ENCODE measurements at regions not wholly inside any gene's neighbourhood (a gene's known extent, or its start where the extent isn't known, plus 50 kb on each side); places are given as distances from the start of the nearest gene placed in this dataset.

DNA sequence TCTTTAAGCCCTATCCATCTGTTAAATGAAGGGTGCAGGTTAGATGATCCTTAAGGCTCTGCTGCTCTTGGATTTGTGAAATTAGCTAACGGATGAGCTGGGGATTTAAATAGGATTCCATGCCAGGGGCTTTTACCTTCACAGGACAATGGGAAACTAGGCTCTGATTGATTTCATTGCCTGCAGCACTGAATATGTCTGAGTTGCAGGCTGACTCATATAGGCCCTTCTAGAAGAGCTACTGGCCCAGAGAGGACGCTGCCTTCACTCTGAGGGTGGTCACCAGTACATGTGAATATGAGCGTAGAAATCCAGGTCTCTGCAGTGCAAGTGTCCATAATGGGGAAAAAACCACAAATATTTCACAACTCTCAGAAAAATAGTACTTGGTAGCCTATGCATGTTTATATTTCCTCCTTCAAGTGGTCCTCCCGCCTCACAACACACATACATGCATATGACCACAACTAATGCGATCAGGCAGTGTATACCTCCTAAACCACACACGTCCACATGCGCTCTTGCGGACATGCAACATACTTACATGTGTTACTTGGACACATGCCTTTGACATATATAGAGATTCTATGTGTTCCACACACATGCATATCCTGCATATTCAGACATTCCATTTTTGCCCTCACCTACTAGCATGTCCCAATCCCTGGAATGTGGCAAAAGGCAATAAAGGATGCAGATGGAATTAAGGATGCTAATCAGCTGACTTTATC lies 233.8 kb upstream of the JUN start:
- H3K27ac Mint-ChIP-seq: peak overlapping the region; percentile 54
- TF ChIP-seq, protein P1, sequence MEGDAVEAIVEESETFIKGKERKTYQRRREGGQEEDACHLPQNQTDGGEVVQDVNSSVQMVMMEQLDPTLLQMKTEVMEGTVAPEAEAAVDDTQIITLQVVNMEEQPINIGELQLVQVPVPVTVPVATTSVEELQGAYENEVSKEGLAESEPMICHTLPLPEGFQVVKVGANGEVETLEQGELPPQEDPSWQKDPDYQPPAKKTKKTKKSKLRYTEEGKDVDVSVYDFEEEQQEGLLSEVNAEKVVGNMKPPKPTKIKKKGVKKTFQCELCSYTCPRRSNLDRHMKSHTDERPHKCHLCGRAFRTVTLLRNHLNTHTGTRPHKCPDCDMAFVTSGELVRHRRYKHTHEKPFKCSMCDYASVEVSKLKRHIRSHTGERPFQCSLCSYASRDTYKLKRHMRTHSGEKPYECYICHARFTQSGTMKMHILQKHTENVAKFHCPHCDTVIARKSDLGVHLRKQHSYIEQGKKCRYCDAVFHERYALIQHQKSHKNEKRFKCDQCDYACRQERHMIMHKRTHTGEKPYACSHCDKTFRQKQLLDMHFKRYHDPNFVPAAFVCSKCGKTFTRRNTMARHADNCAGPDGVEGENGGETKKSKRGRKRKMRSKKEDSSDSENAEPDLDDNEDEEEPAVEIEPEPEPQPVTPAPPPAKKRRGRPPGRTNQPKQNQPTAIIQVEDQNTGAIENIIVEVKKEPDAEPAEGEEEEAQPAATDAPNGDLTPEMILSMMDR (IDR thresholded peaks at IDR 0.05): no peak
- DNase-seq: no peak

GRCh38 chr1:59018446-59018845 lies 234.6 kb upstream of the JUN start:
- TF ChIP-seq, protein P1 (IDR thresholded peaks at IDR 0.05): no peak
- Mint-ChIP-seq H3K27ac (no peak overlapping the region), H3K36me3 (ENCODE audit: low read depth) (peaks cover 10% of the 10 kb centered on the region), H3K4me3 (no peak overlapping the region), H3K4me1 (ENCODE audit: low read depth) (peaks cover 82% of the 10 kb centered on the region), H3K27me3 (ENCODE audit: insufficient read depth) (no peaks in the 10 kb centered on the region; the same call in 1 of the 2 replicates), H3K9me3 (peaks cover 9% of the 10 kb centered on the region; the same call in 1 of the 2 replicates)
- DNase-seq: no peak

More for the DNA sequence above, 233.8 kb upstream of the JUN start:
- peaks cover 9% of the 10 kb centered on the region; the same call in 1 of the 2 replicates for H3K9me3 Mint-ChIP-seq
- H3K27me3 Mint-ChIP-seq (ENCODE audit: insufficient read depth): no peaks in the 10 kb centered on the region; the same call in 1 of the 2 replicates
- peaks cover 10% of the 10 kb centered on the region for H3K36me3 Mint-ChIP-seq (ENCODE audit: low read depth)
- H3K4me3 Mint-ChIP-seq: no peak overlapping the region
- H3K4me1 Mint-ChIP-seq (ENCODE audit: low read depth): peaks cover 83% of the 10 kb centered on the region

- Mint-ChIP-seq H3K27me3 (ENCODE audit: insufficient read depth) (no peaks in the 10 kb centered on the region; the same call in 1 of the 2 replicates), H3K27ac (peak overlapping the region; percentile 91), H3K36me3 (ENCODE audit: low read depth) (peaks cover 10% of the 10 kb centered on the region), H3K4me1 (ENCODE audit: low read depth) (peaks cover 77% of the 10 kb centered on the region), H3K4me3 (no peak overlapping the region), H3K9me3 (peaks cover 9% of the 10 kb centered on the region; the same call in 1 of the 2 replicates)
- TF ChIP-seq, protein P1 (IDR thresholded peaks at IDR 0.05): no peak
- DNase-seq: no peak
Observed at GRCh38 chr1:59018860-59019259, 235.0 kb upstream of the JUN start.

- peak; percentile 48 for DNase-seq
- TF ChIP-seq, protein P1 (IDR thresholded peaks at IDR 0.05): no peak
- Mint-ChIP-seq H3K4me1 (ENCODE audit: low read depth) (peaks cover 62% of the 10 kb centered on the region), H3K4me3 (peak overlapping the region; percentile 84), H3K27ac (peak overlapping the region; percentile 91), H3K27me3 (ENCODE audit: insufficient read depth) (no peaks in the 10 kb centered on the region; the same call in 1 of the 2 replicates), H3K36me3 (ENCODE audit: low read depth) (peaks cover 10% of the 10 kb centered on the region), H3K9me3 (peaks cover 9% of the 10 kb centered on the region; the same call in 1 of the 2 replicates)
Observed at GRCh38 chr1:59020151-59020997, 236.5 kb upstream of the JUN start.

- TF ChIP-seq, protein P1 (IDR thresholded peaks at IDR 0.05): no peak
- H3K36me3 Mint-ChIP-seq (ENCODE audit: low read depth): peaks cover 10% of the 10 kb centered on the region
- H3K27ac Mint-ChIP-seq: no peak overlapping the region
- H3K27me3 Mint-ChIP-seq (ENCODE audit: insufficient read depth): no peaks in the 10 kb centered on the region
- DNase-seq: no peak
- H3K4me3 Mint-ChIP-seq: no peak overlapping the region
- H3K4me1 Mint-ChIP-seq (ENCODE audit: low read depth): peaks cover 44% of the 10 kb centered on the region
- peaks cover 9% of the 10 kb centered on the region; the same call in 1 of the 2 replicates for H3K9me3 Mint-ChIP-seq
Observed at GRCh38 chr1:59022199-59022598, 238.4 kb upstream of the JUN start.

Data from HFFc6 (cell line).